ENCODE measurements at regions not wholly inside any gene's neighbourhood (a gene's known extent, or its start where the extent isn't known, plus 50 kb on each side); places are given as distances from the start of the nearest gene placed in this dataset.

- TF ChIP-seq CTCF (IDR thresholded peaks at IDR 0.05) (no peak), POLR2A (IDR thresholded peaks at IDR 0.05) (no peak)
Measured at GRCh38 chr2:196413821-196414274, 225.7 kb upstream of the CCDC150 start.
